ENCODE measurements at regions not wholly inside any gene's neighbourhood (a gene's known extent, or its start where the extent isn't known, plus 50 kb on each side); places are given as distances from the start of the nearest gene placed in this dataset.

DNA sequence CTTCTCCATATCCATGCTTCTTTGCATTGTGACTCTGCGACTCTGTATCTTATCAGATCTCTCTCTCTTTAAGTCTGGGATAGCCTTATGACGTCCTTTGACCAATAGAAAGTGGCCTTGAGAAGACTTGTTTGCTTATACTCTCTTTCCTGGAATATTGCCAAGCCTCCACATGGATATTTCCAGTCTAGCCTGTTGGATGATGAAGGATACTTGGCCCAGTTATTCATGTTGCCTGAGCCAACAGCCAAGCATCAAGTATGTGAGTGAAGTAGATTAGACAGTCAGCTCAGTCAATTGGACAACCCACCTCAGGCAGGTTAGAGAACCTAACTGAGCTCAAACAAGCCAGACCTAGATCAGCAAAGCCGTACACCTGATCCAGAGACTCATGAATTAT lies 864.2 kb upstream of the MGAT4C start:
- TF ChIP-seq, protein P1, sequence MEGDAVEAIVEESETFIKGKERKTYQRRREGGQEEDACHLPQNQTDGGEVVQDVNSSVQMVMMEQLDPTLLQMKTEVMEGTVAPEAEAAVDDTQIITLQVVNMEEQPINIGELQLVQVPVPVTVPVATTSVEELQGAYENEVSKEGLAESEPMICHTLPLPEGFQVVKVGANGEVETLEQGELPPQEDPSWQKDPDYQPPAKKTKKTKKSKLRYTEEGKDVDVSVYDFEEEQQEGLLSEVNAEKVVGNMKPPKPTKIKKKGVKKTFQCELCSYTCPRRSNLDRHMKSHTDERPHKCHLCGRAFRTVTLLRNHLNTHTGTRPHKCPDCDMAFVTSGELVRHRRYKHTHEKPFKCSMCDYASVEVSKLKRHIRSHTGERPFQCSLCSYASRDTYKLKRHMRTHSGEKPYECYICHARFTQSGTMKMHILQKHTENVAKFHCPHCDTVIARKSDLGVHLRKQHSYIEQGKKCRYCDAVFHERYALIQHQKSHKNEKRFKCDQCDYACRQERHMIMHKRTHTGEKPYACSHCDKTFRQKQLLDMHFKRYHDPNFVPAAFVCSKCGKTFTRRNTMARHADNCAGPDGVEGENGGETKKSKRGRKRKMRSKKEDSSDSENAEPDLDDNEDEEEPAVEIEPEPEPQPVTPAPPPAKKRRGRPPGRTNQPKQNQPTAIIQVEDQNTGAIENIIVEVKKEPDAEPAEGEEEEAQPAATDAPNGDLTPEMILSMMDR (IDR thresholded peaks at IDR 0.05), result no peak
- no peak for TF ChIP-seq POLR2A (IDR thresholded peaks at IDR 0.05)
